WERI-Rb-1 (cell line): ENCODE measurements at regions not wholly inside any gene's neighbourhood (a gene's known extent, or its start where the extent isn't known, plus 50 kb on each side); places are given as distances from the start of the nearest gene placed in this dataset.
"Not testable (repeated sequence)": the region's sequence is repeated elsewhere in the genome, so short reads cannot be mapped to it uniquely, and the experiment has no call there.

Experiments used
- DNase-seq: peaks from one replicate; pipeline ENCODE4 v3.0.0-alpha.2; 2020
- H3K27ac ChIP-seq: fragments of 250-450 bp; sonication (Bioruptor Pico); 2 replicates; pipeline ENCODE4 v1.5.1; 2020; ENCODE audit warnings: mild to moderate bottlenecking, moderate library complexity
- H3K27me3 ChIP-seq: fragments of 250-450 bp; sonication (Bioruptor Pico); 2 replicates; pipeline ENCODE4 v1.5.1; 2021; ENCODE audit warnings: mild to moderate bottlenecking, low read depth, moderate library complexity; ENCODE audit not compliant: insufficient read depth, severe bottlenecking
- H3K36me3 ChIP-seq: fragments of 250-450 bp; sonication (Bioruptor Pico); 2 replicates; pipeline ENCODE4 v1.5.1; 2020; ENCODE audit warnings: mild to moderate bottlenecking, moderate library complexity
- H3K4me3 ChIP-seq: 2 replicates; pipeline ENCODE4 v1.5.1; 2011; ENCODE audit warnings: low read depth, mild to moderate bottlenecking, control low read depth, low read length
- H3K9me3 ChIP-seq: fragments of 250-450 bp; sonication (Bioruptor Pico); 2 replicates; pipeline ENCODE4 v1.5.1; 2021; ENCODE audit warnings: mild to moderate bottlenecking, moderate library complexity; ENCODE audit not compliant: severe bottlenecking
- TF ChIP-seq, protein P1 (sequence below): IDR thresholded peaks from 2 replicates; pipeline ENCODE4 v1.5.1; 2011; ENCODE audit warnings: low read depth, mild to moderate bottlenecking, control low read depth, inconsistent platforms, low read length

DNA sequence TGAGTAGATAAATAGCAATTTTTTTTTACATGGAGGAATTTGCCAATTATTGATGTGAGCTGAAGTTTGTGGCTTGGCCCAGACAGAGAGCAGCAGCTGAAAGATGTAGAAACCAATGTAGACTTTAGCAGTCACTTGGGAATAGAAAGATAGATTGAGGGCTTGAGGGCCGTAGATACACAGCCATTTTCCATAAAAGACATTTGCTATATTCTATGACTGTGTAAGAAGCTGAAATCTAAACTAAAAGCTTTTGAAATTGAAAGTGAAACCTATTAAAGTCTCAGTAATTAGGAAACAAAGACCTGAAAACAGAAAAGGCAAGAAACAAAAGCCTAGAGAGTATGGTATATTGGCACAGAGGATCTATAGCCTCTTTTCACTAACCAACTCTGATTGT lies 332.7 kb downstream of the CENPW start:
- no peak overlapping the region for H3K27ac ChIP-seq
- TF ChIP-seq, protein P1, sequence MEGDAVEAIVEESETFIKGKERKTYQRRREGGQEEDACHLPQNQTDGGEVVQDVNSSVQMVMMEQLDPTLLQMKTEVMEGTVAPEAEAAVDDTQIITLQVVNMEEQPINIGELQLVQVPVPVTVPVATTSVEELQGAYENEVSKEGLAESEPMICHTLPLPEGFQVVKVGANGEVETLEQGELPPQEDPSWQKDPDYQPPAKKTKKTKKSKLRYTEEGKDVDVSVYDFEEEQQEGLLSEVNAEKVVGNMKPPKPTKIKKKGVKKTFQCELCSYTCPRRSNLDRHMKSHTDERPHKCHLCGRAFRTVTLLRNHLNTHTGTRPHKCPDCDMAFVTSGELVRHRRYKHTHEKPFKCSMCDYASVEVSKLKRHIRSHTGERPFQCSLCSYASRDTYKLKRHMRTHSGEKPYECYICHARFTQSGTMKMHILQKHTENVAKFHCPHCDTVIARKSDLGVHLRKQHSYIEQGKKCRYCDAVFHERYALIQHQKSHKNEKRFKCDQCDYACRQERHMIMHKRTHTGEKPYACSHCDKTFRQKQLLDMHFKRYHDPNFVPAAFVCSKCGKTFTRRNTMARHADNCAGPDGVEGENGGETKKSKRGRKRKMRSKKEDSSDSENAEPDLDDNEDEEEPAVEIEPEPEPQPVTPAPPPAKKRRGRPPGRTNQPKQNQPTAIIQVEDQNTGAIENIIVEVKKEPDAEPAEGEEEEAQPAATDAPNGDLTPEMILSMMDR, result no peak
- H3K4me3 ChIP-seq, result no peak overlapping the region

DNA sequence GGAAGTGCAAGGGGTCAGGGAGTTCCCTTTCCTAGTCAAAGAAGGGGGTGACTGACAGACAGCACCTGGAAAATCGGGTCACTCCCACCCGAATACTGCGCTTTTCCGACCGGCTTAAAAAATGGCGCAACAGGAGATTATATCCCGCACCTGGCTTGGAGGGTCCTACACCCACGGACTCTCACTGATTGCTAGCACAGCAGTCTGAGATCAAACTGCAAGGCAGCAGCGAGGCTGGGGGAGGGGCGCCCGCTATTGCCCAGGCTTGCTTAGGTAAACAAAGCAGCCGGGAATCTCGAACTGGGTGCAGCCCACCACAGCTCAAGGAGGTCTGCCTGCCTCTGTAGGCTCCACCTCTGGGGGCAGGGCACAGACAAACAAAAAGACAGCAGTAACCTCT lies 333.8 kb downstream of the CENPW start:
- not testable (repeated sequence) for H3K4me3 ChIP-seq, H3K27ac ChIP-seq, H3K27me3 ChIP-seq, H3K36me3 ChIP-seq, DNase-seq, H3K9me3 ChIP-seq

More for the DNA sequence above, 332.7 kb downstream of the CENPW start:
- Histone ChIP-seq H3K27me3 (no peaks in the 10 kb centered on the region), H3K9me3 (no peaks in the 10 kb centered on the region), H3K36me3 (no peaks in the 10 kb centered on the region)
- no peak for DNase-seq

DNA sequence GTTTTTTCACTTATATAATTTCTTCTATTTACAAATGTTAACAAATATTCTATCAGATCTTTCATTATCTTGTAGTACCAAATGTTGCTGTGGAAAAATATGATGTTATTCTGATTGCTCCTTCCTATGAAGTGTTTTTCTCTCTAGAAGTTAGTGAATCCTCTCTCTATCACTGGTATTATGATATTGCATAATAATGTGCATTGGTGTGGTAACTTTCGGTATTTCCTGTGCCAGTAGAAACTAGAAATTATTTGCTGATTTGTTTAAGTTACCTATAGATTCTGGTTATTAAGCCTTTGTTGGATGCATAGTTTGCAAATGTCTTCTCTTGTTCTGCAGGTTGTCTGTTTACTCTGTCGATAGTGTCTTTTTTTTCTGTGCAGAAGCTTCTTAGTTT lies 342.5 kb downstream of the CENPW start:
- no peak overlapping the region for H3K27ac ChIP-seq
- no peaks in the 10 kb centered on the region for H3K27me3 ChIP-seq
- H3K4me3 ChIP-seq, result no peak overlapping the region
- no peak for DNase-seq
- H3K36me3 ChIP-seq, result no peaks in the 10 kb centered on the region
- TF ChIP-seq, protein P1, result no peak
- no peaks in the 10 kb centered on the region for H3K9me3 ChIP-seq

DNA sequence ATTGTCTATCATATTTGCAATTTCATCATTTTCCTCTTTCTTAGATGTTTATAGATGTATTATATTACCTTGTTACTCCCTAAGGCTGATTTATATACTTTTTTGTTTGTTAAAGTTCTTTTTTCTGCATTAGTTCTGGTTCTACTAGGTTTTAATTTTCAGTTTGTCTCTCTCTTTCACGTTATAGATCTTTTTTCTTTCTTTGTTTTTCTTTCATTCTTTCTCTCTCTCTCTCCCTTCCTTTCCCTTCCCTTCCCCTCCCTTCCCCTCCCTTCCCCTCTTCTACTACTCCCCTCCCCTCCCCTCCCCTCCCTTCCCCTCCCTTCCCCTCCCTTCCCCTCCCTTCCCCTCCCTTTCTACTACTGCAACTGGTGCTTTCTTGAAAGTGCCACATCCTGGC lies 345.3 kb downstream of the CENPW start:
- Histone ChIP-seq H3K27ac (no peak overlapping the region), H3K4me3 (no peak overlapping the region), H3K9me3 (no peaks in the 10 kb centered on the region), H3K27me3 (no peaks in the 10 kb centered on the region), H3K36me3 (no peaks in the 10 kb centered on the region)
- DNase-seq, result no peak
- TF ChIP-seq, protein P1, result no peak

DNA sequence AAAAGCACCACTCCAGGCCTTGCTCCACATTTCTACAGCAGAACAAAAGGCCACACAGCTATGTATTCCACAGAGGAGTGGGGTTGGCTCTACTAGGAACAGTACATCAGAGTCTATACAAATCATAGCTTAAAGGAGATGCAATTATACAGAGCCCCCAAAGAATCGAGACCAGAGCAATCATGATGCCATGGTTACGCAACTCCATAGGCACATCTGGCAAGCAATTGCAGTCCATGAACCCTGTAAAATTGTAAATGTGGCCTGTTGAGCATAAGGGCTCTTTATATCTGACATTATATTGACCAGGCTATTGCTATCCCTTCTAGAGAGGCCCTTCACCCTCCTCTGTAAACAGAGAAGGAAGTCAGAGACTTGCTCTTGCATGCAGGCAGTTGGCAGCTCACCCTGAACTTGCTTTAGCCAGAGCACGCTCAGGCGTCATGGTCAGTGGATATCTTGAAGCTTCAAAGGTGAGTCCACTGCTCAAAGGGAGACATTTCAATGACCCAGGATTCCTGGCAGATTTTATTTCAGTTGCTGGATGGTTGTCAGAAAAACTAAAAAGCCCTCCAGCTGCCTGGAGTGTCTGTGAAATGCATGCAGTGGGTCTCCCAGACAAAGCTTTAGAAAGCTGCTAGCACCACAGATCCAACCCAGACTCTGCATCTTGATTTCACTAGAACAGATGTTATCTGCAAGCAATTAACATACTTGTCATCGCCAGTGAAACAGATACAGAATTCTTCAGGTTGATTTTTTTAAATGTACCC lies 357.2 kb downstream of the CENPW start:
- Histone ChIP-seq H3K27me3 (no peaks in the 10 kb centered on the region), H3K9me3 (no peaks in the 10 kb centered on the region), H3K4me3 (no peak overlapping the region), H3K36me3 (no peaks in the 10 kb centered on the region), H3K27ac (no peak overlapping the region)
- TF ChIP-seq, protein P1, result no peak
- no peak for DNase-seq

DNA sequence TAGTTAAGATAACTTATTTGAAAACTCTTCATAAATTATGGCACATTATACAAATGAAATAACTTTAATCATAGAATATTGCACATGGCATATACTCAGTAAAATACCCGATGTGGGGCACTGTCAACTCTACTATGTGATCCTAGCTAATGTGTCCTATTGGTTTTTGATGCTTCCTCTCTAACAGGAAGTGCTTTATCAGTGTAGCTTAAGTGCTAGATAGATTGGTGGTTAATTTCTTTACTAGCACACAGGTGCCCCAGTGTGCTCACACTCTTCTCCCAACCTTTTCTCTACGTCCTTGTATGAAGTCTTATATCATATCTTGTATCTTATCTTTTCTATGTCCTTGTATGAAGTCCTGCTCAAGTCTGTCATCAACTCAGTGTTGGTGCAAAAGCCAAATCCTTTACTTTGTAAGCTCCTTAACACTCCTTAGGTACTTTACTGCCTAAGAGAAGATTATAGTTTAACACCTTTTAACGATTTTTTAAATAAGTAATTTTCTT lies 358.9 kb downstream of the CENPW start:
- DNase-seq, result no peak
- Histone ChIP-seq H3K9me3 (no peaks in the 10 kb centered on the region), H3K36me3 (no peaks in the 10 kb centered on the region), H3K27me3 (no peaks in the 10 kb centered on the region), H3K27ac (no peak overlapping the region), H3K4me3 (no peak overlapping the region)
- TF ChIP-seq, protein P1, result no peak
